CD4-positive, alpha-beta T cell treated with Interferon alpha-2 for 1 hour (primary cell): ENCODE measurements at regions not wholly inside any gene's neighbourhood (a gene's known extent, or its start where the extent isn't known, plus 50 kb on each side); places are given as distances from the start of the nearest gene placed in this dataset.

Experiments used
- DNase-seq, 2 donors: peaks; one replicate each; pipeline ENCODE4 v3.0.0-alpha.2; 2020 to 2022

- no peak for DNase-seq
These were observed 1196.4 kb downstream of the PCDH17 start for GRCh38 chr13:58827904-58828303.

- DNase-seq = no peak
These were observed 1199.3 kb downstream of the PCDH17 start for GRCh38 chr13:58830841-58831240.

DNA sequence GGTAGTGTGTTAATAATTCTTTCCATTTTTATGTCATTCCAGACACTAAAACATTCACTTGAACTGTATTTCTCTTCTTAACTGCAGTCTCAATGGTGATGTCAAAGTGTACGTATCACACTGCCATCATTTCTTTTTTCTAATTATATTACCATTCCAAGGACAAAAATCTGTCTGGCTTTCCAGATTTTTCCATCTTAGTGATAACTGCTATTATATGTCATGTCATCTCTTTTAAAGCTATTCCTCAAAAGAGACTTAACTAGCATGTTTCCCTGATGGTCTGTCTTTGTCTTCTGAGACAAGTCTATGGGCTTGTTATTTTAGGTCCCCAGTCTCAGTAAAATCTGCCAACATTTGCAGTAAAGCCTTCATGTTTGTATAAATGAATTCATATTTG is 1207.1 kb downstream of the PCDH17 start:
- no peak for DNase-seq

DNA sequence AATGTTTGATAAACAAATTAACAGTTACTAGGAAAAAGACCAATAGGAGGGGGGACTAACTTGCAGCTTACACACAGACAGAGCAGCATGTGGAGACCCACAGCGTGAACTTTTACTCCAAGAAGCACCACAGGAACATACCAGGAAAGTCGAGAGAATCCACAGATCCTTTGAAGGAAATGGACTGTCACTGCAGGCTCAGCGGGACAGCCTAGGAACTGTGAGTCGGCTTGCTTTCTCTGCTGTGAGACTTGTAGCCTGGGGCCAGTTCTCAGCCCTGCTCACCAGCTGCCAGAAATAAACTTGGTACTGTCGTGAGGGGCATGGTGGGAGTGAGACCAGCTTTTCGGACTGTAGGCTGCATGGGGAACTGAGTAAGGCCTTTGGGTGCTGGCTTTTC is 1211.5 kb downstream of the PCDH17 start:
- DNase-seq = no peak

GRCh38 chr13:58843567-58843966 is 1212.0 kb downstream of the PCDH17 start:
- no peak for DNase-seq

- DNase-seq = no peak
These were observed 1218.6 kb downstream of the PCDH17 start for GRCh38 chr13:58850161-58850560.

DNA sequence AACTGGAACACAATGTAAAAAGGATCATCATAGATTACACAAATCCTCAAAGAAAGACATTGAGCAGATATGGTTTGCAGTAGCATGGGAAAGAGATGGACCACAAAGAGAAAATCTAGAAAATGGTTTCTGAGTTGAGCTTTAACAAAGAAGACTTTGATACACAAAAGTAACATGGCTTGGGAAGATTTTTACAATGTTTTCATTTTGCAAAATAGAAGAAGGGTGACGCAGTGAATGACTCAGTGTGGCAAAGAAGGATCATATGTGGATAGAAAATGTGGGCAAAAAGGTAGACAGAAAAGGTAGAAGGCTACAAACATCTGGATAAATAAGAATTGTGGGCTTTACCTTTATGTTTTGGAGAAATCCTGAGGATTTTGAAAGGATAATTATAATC is 1220.5 kb downstream of the PCDH17 start:
- DNase-seq = no peak

- DNase-seq = no peak
These were observed 1223.7 kb downstream of the PCDH17 start for GRCh38 chr13:58855283-58855682.

DNA sequence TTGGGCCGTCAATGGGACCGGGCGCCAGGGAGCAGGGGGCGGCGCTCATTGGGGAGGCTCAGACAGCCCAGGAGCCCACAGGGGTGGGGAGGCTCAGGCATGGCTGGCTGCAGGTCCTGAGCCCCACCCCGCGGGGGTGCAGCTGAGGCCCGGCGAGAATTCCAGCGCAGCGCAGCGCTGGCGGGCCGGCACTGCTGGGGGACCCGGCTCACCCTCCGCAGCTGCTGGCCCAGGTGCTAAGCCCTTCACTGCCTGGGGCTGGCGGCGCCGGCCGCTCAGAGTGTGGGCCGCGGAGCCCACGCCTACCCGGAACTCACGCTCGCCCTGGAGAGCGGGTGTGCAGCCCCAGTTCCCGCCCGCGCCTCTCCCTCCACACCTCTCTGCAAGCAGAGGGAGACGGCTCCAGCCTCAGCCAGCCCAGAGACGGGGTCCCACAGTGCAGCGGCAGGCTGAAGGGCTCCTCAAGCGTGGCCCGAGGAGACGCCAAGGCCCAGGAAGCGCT is 1227.4 kb downstream of the PCDH17 start:
- no peak for DNase-seq

DNA sequence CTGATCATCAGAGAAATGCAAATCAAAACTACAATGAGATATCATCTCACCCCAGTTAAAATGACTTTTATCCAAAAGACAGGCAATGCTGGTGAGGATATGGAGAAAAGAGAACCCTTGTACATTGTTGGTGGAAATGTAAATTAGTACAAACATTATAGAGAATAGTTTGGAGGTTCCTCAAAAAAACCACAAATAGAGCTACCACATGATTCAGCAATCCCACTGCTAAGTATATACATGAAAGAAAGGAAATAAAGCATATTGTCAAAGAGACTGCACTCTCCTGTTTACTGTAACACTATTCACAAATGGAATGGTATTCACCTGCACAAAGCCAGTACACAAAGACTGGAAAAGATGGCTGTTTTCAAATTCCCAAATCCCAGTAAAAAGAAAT is 1233.7 kb downstream of the PCDH17 start:
- no peak for DNase-seq

- DNase-seq = no peak
These were observed 1238.0 kb downstream of the PCDH17 start for GRCh38 chr13:58869566-58869965.

DNA sequence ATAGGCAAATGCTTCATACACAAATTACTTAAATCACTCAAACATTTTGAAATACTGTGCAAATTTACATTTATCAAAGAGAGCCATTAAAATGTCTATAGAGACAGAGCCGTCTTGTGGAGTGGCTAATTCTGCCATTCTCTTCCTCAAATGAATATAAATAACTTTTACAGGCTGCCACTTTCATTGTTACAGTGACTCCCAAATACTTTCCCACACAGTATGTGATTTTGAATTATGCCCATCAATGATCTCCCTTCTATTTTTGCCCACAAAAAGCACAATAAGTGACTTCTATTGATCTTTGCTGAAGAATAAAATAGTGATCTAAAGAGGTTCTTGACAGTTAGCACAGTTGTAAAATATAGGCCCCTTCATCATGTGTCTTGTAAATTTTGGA is 1244.9 kb downstream of the PCDH17 start:
- no peak for DNase-seq

DNA sequence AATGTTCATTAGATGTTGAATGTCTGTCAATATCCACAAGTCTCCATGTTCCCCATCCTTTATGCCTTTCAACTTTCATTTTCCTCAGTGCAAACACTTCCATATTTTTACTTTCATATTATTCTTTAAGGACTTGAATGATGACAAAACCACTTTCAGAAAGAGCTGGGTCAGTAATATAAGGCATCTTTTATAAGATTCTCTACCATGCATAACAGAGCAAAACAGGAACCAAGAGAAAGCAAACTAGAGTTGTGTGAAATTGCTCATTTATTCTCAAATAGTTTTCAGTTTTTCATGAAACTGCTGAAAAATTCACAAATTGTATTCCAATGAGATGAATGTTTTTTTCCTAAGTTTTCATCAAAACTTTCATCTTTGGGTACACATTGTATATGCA is 1247.6 kb downstream of the PCDH17 start:
- DNase-seq = no peak

GRCh38 chr13:58882516-58882915 is 1251.0 kb downstream of the PCDH17 start:
- no peak for DNase-seq

DNA sequence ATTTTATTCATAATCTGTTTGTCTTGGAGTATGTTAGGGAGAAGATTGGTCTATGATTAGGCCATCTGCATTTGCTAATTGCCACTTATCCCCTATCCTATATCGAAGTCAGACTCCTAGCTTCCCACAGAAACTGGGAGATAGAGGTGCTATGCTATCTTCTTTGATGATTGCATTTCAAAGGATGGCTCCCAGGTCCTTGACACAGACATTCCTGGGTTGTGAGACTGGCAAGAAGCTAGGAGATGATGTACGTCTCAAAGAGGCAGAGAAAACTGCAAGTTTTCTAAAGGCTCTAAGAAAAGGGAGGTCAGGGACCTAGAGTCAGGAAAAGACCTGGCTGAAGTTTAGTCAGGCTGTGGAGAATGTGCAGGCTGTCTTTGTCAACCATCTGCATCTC is 1251.9 kb downstream of the PCDH17 start:
- no peak for DNase-seq

DNA sequence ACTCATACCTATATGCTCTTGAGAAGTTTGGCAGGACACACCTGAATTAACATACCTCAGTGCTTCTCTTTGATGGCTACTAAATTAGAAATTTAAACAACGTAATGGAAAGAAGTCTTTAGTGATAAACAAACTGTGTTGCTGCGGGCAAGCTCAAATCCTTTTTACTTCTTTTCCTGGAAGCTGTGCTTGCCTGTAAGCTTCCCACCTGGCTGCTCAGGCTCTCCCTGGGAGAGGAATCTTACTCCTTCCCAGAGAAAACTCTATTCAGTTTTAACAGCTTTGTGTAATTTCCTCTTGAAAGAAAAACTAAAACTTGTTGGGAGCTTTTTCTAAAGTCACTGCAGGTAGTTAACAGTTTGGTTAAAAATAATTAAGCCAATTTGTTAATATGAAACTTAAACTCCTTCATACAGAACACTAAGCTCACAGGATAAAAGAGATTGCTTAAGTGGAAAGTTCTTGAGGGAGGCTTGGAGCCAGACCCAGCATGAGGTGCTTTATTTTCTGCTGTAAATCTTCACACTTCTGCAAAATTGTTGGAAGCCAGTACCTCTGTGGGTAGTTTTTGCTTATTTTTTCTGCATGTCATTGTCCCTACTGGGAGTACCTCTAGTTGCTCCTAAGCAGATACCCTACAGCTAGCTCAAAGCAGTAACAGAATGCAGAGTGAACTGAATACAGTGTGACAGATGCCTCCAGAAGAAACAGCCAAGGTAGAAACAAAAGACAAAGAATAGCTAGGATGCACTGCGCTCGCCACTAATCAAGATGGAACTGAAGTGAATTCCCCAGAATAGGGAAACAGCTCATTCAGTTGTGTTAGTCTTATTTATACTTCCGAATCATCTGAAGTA is 1253.0 kb downstream of the PCDH17 start:
- no peak for DNase-seq

DNA sequence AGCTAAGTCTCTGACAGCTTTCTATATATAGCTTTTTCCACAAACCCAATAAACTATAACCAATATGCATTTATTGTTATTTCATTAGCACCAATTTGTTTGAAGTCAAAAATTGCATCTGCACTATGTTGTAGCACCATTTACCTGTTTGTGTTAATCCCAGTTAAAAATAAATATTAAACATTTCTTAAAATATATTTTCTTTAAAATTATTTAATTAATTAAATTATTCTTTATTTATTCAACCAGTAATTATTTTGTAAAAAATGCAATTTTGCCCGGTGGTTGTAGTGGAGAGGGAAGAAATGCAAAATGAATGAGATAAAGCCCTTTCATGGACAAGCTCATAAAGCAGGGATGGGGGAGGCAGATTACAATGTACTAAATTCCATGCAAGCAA is 1257.9 kb downstream of the PCDH17 start:
- DNase-seq = no peak

DNA sequence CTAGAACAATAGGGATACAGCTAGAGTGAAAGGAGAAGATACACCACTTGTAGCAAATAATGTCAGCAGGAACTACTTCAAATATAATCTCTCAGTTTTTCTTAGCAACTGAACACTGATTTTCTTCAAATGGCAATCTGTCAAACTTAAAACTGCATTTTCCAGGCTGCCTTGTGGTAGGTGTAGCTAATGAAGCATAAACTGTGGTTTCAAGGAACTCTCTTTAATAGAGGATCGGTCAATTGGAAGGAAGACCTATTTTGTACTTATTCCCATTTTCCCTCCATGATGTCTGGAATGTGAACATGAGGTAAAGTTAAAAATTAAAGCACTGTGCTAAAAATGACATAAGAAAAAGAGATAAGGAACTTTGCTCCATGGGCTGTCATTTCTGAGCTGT is 1261.9 kb downstream of the PCDH17 start:
- no peak for DNase-seq

DNA sequence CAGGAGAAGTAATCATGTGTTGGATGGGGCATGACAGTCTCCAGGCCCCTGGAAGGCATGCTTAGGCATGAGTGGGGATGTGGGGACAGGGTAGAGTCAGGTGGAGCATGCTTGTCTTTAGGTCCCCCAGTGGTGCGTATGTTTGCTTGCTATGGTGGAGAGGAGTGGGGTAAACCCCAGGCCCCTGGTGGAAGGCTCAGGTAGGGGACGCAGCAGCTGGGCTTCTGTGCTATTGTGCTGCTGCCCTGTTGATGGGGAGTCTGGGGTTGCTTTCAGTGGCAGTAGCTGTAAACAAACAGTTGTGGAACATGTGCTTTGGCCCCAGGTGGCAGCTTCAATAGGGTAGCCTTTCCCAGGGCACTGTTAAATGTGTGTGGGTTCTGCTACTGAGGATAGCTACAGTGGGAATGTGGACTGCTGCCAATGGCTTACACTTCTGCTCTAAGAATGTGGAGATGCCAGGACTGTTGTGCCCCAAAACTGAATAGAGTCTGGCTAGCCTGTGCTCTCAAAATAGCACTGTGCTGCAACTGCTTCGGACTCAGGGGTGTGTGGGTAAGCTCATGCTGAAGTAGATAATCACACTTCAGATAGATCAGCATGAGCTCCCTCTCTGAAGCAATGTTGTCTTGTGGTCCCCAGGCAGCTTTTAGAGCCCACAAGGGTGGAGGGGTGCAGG is 1257.3 kb downstream of the DIAPH3 start:
- no peak for DNase-seq

DNA sequence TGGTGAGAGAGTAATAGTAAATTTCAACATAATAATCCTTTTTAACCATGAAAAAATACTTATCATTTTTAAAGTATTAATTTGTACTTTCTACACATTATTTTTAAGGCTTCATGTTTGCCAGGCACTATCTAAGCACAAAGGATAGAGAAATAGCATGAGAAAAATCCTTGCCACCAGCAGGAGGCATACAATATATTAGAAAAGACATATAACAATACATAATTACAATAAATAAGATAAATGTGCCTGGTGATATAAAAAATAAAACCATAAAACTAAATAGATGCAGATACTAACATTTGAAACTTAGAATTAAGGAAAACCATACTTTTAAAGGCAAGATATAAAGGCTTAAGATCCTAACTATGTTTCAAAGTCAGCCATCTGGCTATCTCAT is 1256.4 kb downstream of the DIAPH3 start:
- DNase-seq = no peak

DNA sequence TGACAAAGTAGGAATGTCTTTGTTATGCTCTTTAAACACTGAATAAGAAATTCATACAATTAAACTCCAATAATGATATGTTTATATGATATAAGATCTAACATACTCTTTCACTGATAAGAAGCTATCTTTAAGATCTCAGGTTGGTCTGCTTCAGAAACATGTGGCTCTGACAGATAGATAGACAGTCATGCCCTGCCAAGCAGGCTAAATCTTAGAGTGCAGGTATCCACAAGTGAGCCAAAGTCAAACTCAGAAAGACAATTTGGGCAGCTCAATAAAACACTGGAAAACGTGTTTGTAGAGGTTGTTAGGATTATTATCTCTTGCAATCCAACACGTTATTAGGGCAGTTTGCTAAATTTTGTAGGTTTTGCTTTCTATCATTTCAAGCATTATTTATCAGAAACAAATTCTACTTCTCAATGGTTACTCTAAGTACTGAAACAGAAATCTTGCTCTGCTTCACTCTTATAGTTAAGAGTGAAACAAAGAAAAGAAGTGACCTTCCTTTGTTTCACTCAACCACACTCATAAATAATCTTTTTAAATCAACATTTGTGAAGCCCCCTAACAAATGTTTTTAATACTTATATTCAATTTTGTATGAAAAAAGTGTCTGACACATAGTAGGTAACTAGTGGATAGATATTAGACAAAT is 1255.6 kb downstream of the DIAPH3 start:
- DNase-seq = no peak

DNA sequence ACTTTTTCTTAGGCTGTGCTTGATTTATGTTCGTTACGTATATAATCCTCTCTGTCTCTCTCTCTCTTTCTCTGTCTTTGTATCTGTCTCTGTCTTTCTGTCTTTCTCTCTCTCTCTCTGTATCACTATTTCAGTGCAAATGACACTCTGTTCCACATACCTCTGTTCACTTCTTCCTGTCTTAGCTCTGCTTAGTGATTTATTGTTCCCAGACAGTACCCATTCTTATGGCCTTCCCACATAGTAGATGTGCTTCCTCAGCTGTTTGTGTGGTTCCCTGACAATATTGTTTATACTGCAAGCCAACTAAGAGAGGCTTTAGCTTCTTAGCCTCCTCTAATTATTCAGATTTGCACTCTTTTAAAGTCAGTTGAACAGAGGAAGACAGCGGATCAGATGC is 1244.2 kb downstream of the DIAPH3 start:
- DNase-seq = no peak

GRCh38 chr13:58921129-58921528 is 1242.6 kb downstream of the DIAPH3 start:
- DNase-seq = no peak

GRCh38 chr13:58926858-58927257 is 1236.9 kb downstream of the DIAPH3 start:
- no peak for DNase-seq
